HG03196 (cell line): ENCODE measurements at regions not wholly inside any gene's neighbourhood (a gene's known extent, or its start where the extent isn't known, plus 50 kb on each side); places are given as distances from the start of the nearest gene placed in this dataset.

Source experiments
- ATAC-seq: cut with Tn5 transposase; IDR thresholded peaks from one replicate; pipeline ENCODE4 v1.9.1; 2021; ENCODE audit not compliant: unreplicated experiment

GRCh38 chr14:85987292-85987691 lies 457.3 kb downstream of the FLRT2 start:
- no peak for ATAC-seq

GRCh38 chr14:85978582-85979250 lies 448.8 kb downstream of the FLRT2 start:
- no peak for ATAC-seq

GRCh38 chr14:85974602-85975001 lies 444.7 kb downstream of the FLRT2 start:
- no peak for ATAC-seq

- ATAC-seq = no peak
These were observed 433.5 kb downstream of the FLRT2 start for GRCh38 chr14:85963486-85963885.

GRCh38 chr14:85960756-85961155 lies 430.8 kb downstream of the FLRT2 start:
- no peak for ATAC-seq

GRCh38 chr14:85959063-85959462 lies 429.1 kb downstream of the FLRT2 start:
- ATAC-seq = no peak

- ATAC-seq = no peak
These were observed 428.1 kb downstream of the FLRT2 start for GRCh38 chr14:85958069-85958468.

DNA sequence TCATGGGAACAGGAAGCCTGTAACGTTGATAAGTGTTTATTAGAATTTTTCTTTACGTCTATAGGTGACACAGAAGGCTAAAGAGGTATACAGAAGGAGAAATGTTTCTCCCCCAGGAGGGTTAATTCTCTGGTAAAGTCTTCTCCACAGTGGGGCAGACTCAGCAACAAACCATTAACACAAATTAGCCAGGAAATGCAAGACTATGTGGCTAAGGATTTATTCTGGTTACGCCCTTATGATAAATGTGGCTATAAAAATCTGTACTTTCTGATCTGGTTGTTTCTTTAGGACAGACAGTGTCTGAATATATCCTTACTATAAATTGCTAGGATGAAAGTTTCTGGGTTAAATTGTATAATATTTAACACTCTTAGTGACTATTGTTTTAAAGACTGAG lies 423.3 kb downstream of the FLRT2 start:
- no peak for ATAC-seq

DNA sequence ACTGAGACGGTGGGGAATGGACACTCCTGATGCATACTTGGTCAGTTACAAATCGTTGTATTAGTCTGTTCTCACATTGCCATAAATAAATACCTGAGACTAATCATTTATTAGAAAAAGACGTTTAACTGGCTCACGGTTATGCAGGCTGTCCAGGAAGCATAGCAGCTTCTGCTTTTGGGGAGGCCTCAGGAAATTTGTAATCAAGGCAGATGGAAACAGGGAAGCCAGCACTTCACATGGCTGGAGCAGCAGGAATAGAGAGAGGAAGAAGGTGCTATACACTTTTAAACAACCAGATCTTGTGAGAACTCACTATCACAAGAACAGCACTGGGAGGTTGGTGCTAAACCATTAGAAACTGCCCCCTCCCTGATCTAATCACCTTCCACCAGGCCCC lies 418.2 kb downstream of the FLRT2 start:
- no peak for ATAC-seq

DNA sequence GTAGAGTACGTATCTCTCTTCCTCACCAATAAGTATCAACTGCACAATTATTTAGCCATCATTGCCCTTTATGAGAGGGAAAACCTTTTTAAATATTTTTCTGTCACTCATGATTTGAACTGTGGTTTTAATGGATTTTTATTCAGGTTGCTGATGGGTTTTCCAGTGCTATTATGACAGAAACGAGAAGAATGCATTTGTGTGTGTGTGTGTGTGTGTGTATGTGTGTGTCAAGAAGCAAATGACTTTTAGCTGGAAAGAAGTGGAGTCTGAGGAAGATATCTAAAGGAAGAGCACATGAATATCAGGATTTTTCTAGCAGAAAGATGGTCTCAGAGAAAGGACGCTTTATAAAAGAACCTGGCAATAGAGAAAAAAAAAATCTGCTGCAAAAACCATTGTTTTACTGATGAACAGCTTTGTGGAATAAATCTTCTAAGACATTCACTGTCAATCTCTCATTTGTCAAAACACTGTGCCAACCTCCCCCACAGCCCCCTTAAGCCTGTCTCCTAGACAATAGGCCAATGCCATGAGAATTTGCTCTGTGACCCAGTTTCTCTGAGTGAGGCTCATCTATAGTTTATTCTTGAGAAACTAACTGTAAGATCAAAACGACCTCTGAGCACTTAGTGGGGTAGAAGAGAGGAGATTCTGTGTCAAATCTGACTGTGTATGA lies 417.7 kb downstream of the FLRT2 start:
- no peak for ATAC-seq

DNA sequence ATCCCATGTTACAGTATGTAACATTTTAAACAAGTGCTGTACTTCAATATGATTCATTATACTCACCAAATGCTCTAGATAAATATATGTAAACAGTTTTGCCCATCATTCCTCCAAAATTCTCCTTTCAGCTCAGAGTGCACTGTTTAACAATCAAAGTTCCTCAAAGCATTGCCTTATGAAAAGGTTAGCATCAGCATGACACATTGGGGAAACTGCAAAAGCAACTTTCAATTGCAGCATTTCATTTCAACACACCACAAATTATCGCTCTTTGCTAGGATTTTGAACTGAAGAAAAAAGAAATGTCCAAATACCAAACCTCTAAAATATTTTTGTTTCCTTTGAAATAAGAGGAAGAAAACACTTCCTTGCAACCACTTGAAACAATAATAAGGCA lies 413.2 kb downstream of the FLRT2 start:
- no peak for ATAC-seq

DNA sequence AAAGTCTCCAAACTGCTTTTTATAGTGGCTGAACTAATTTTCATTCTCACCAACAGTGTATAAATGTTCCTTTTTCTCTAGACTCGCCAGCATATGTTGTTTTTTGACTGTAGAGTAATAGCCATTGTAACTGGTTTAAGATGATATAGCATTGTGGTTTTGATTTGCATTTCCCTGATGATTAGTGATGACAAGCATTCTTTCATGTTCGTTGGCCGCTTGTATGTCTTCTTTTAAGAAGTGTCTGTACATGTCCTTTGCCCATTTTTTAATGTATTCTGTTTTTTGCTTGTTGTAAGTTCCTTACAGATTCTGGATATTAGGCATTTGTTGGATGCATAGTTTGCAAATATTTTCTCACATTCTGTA lies 404.9 kb downstream of the FLRT2 start:
- peak; percentile 31 for ATAC-seq

GRCh38 chr14:85934123-85934885 lies 404.4 kb downstream of the FLRT2 start:
- peak; percentile 95 for ATAC-seq

DNA sequence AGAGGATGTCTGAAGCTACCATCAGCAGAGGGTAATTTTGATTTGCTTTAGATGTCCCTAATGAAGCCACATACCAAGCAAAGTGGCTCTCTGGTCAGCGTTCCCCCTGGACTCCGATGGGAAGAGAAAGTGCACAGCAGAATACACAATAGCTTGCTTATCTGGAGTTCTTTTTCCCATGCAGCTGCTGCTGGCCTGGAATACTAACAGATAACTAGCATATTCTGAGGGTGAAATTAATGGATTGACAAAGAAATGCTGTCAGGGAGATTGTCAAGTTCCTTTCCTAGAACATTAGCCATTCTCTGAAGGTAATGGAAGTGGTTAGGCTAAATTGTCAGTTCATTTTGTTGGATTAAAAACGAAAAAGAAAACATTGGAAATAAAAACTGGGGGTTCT lies 391.3 kb downstream of the FLRT2 start:
- no peak for ATAC-seq

GRCh38 chr14:85917716-85918115 lies 387.8 kb downstream of the FLRT2 start:
- no peak for ATAC-seq

DNA sequence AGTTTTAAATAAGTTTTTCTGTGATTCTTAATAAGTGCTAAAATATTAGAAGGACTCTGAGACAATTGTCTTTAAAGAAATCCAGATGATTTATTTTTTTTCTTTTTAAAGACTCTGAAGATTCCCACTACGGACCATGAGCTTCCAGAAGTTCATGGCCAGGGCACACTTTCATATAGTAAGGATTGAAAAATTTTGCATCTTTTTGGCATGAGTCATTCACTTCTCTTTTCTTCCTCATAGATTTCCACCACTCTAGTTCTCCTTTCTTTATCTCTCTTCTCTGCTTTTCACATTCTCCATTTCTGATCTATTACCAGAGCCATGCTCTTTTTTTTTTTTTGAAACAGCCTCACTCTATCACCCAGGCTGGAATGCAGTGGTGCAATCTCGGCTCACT lies 385.8 kb downstream of the FLRT2 start:
- ATAC-seq = no peak

DNA sequence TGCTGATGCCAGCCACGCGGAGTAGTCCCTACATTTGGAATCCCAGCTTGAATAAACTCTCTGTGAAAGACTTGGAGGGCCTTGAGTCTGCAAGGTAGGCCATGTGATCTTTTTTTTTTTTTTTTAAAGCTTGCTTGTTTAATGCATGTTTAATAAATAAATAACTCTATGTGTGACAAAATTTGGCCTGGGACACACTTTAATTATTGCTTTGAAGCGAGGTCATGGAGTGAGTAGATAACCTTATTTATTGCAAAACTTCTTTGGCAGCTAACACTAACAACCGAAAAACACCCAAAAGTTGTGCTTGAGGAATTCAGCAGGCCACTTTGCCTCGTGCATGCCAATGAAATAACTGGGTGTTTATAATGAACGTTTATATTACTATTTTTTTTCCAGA lies 382.2 kb downstream of the FLRT2 start:
- no peak for ATAC-seq

- no peak for ATAC-seq
These were observed 381.1 kb downstream of the FLRT2 start for GRCh38 chr14:85911044-85911443.

DNA sequence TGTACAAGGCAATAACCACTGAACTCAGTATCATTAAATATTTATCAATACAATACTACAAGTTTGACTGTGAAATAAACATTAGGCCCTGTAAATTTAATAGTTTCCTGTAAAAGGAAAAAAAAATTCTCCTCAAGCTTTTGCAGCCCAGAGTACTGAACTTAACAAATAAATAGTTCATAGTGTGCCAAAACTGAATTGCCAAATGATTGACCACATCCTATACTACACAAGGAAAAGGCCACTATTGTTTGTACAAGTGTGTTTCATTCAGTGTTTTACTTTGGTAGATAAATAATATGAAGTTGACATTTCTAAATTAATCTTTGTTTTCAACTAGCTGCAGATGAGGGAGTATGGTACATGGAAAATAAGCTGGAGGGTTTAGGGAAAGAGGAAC lies 379.6 kb downstream of the FLRT2 start:
- ATAC-seq = no peak

- ATAC-seq = no peak
These were observed 377.6 kb downstream of the FLRT2 start for GRCh38 chr14:85907536-85907935.

DNA sequence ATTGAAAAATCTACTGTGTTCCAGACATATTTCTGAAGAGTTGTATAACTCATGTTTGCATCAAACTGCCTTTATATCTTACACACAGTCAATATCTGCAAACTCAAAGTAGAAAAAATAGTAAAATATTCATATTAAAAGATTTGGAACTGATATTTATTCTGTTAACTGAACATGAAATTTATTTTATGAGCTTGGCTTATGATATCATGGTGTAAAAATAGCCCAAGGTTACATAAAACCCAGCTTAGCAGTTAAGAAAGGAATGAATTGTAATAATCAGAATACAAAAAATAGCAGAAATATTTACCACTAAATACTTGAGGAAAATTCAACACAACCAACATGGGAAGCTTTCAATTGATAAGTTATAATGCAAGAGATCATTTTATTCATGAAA lies 367.9 kb downstream of the FLRT2 start:
- no peak for ATAC-seq

DNA sequence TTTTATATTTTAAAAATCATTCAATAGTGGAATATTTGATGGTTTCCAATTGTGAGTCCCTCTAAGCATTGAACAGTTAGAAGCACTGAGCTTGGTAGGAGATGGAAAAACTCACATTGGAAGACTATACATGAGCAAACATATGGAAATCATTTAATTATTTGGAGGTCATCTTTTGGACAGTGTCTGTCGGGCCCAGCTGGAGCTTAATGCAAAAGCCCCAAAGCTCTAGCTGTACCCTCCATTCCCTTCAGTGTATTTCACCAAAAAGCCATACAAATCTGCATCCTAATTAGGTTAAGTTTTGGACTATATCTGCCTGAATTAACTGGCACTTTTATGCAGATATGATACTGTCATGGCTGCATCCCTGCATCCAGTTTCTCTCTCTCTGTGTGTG lies 365.7 kb downstream of the FLRT2 start:
- no peak for ATAC-seq
